Stimulated activated CD8-positive, alpha-beta memory T cell treated with anti-CD3 and anti-CD28 coated beads, Interleukin-15, amount 100 ng/mL, for 1 hour (primary cell): ENCODE measurements at regions not wholly inside any gene's neighbourhood (a gene's known extent, or its start where the extent isn't known, plus 50 kb on each side); places are given as distances from the start of the nearest gene placed in this dataset.

Experiments used
- DNase-seq: peaks from one replicate; pipeline ENCODE4 v3.0.0-alpha.2; 2020; ENCODE audit warnings: low read depth

GRCh38 chr1:201656311-201657032 is 117.5 kb downstream of the NAV1 start:
- no peak for DNase-seq

DNA sequence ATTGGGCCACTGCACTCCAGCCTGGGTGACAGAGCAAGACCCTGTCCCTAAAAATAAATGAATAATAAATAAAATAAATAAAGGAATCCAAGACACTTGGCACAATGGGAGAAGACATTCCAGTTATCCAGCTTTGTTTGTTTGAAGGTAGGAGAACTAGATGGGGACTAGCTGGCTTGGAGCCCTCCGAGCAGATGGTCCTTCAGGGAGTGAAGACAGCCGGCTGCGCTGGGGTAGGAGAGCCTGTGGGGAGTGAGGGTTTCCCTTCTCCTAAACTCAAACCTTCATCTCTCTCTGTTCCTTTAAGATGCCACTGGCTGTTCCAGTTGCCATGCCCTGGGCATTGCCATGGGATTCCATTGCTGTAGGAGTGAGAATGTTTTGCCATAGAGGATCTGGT is 120.6 kb downstream of the NAV1 start:
- no peak for DNase-seq

DNA sequence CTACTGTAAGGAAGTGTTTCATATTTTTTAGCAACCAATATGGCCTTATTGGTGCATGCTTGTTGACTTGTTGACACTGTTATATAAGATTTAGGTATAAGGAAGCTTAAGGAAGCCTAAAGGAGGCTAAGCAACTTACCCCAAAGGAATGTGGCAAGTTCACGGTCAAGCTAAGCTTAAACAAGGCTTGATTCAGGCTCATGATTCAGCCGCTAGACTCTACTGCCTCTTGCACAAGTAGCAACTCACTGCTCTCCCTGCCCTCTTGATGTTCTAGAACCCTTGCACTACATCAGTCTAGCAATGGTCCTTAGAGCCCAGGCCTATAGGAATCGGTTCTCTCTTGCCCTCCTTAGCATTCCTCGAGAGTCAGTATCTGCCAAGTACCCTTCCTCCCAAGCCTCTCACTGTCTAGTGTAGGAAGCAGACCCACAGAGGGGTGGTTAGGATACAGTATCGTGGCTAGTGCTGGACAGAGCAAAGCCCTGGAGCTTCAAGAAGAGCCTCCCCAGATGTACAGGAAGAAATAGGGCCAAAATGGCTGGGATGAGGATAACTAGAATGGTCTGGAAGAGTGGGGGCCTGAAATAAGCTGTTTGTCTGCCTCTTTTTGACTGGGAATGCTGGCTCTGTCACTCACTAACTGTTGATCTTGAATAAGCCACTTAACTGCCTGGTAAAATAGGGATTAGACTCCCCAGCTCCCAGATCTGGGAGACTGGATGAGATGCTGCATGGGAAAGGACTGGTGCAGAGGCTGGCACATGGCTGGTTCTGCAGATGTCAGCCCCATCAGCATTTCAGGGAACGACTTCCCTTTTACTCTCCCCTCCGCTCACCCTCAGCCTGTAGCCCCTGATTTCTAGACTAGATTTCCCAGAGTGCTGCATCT is 122.2 kb downstream of the NAV1 start:
- no peak for DNase-seq

GRCh38 chr1:201661823-201662359 is 123.0 kb downstream of the NAV1 start:
- DNase-seq: no peak

DNA sequence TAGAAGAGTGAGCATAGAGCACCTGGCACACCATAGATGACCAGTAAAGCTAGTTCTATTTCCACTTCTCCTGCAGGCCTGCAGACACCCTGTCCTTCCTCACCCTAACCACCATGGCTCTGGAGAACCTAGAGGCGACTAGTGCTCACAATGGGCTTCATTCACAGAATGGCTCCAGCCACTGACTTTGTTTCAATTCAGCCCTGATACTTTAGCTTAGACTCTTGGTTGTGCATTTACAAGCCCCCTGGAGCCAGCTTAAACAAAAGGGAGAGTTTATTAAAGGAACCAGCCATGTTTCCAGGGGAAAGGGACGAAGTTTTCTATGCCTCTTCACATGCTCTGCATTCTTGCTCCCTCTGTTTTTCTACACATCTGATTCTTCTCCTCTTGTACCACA is 123.7 kb downstream of the NAV1 start:
- no peak for DNase-seq

GRCh38 chr1:201663491-201664113 is 124.7 kb downstream of the NAV1 start:
- DNase-seq: no peak

- DNase-seq: no peak
Measured at GRCh38 chr1:201665036-201665435, 126.1 kb downstream of the NAV1 start.

DNA sequence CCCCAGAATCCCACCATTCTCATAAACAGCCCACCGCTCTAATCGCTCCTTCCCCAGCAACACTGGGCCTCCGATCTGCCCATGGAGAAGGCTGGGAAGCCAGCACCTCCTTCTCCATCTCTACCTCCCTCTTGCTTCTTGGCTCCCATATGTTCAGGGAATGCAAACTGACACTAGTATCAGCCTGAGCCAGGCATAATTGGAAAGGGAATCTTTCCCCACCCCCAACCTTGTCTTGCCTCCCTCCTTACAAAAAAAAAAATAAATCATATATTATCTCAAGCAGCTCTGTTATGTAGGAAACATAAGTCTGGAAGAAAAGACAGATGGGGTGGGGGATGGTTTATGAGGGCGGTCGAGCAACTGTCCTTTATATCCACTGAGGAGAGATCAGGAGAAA is 127.2 kb downstream of the NAV1 start:
- DNase-seq: no peak

- DNase-seq: no peak
Measured at GRCh38 chr1:201666645-201667044, 127.7 kb downstream of the NAV1 start.

DNA sequence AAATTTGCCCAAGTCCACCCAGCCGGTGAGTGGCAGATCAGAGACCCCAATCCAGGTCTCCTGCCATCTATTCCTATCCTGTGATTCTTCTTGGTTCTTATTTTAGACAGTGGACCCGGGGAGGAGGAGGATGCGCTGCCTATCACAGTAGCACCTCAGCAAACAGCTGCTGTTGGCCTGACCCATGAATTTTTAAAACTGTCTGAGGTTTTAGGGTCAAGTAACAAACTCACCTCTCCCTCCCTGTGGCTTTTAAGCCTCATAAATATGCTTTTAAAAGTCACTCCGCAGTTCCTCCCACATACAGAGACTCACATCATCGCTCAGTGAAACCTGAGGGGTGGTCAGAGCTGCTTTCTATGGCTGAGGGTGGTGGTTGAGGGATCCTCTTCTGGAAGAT is 128.6 kb downstream of the NAV1 start:
- no peak for DNase-seq

- no peak for DNase-seq
Measured at GRCh38 chr1:201670517-201670916, 131.6 kb downstream of the NAV1 start.

DNA sequence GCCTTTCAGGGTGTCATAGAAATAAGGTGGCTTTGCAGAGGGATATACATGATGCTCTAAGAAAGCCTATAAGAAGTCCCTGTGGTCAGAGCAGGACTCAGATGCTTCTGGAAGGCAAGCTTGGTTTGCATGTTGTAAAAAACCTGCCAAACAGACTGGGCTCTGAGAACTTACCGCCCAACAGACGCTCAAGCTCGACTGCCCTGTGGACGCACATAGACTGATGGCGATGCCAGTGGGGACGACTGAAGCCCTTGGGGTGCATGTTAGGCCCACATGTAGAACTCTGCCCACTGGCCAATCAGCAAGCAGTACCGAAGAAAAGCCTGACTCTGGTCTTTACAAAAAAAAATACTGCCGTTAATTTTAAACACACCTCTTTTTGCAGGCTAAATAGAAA is 133.8 kb downstream of the NAV1 start:
- DNase-seq: no peak

GRCh38 chr1:201673093-201673492 is 134.2 kb downstream of the NAV1 start:
- DNase-seq: no peak

DNA sequence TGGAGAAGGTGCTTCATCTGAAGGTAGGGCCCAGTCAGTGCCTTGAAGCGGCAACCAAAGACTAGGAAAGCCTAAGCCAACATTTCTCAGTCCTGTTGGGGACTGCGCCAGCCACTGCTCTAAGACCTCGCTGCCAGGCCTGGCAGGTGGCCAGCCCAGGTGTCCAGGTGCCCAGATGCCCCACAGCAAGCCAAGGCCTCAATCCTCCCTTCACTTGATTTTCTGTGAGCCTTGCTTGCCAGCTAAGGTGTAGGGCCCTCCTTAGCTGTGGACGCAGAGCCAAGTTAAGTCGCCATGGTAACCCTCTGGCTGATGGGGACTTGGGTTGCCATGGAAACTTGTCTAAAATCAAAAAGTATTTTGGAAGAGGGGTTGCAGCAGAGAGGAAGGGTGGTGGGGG is 135.0 kb downstream of the NAV1 start:
- DNase-seq: no peak

GRCh38 chr1:201675143-201675542 is 136.2 kb downstream of the NAV1 start:
- no peak for DNase-seq

- no peak for DNase-seq
Measured at GRCh38 chr1:201676197-201676596, 137.3 kb downstream of the NAV1 start.

- DNase-seq: no peak
Measured at GRCh38 chr1:201676641-201677040, 137.7 kb downstream of the NAV1 start.

GRCh38 chr1:201678264-201679101 is 139.6 kb downstream of the NAV1 start:
- no peak for DNase-seq

DNA sequence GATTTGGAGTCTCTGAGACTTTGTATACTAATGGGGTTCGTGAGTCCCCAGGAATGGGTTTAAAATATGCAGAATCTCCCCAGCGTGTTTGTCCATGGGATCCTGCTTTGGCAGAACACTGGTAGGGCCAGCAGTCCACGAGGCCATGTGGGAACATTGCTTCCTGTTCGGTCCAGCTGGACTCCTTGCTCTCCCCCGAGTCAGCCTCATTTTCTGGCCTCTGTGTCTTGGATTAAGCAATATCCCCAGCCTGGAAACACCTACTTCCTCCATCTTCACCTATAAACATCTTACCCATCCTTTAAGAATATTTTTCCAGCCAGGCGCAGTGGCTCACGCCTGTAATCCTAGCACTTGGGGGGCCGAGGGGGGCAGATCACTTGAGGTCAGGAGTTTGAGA is 142.4 kb downstream of the NAV1 start:
- no peak for DNase-seq

GRCh38 chr1:201682964-201683363 is 144.0 kb downstream of the NAV1 start:
- DNase-seq: no peak

- DNase-seq: no peak
Measured at GRCh38 chr1:201683397-201683796, 144.5 kb downstream of the NAV1 start.

DNA sequence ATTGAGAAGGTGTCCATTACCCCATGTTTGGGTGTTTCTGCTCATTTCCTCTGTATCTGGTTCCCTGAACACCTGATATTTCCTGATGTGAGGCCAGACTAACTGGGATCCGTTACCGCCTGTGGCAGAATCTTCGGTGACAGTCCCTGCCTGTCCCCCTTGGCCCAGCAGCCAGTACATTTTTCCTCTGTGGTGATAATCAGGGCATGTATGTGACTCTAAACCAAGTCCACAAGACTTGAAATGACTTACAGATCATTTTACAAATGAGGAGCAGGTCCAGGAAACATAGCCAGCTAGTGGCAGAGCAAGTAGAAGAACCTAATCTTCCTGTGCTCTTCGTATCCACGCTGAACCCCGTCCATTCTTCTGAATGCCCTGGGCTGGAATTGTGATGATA is 143.5 kb upstream of the IPO9 start:
- DNase-seq: no peak
